ENCODE measurements at regions not wholly inside any gene's neighbourhood (a gene's known extent, or its start where the extent isn't known, plus 50 kb on each side); places are given as distances from the start of the nearest gene placed in this dataset.
"Not testable (repeated sequence)": the region's sequence is repeated elsewhere in the genome, so short reads cannot be mapped to it uniquely, and the experiment has no call there.

- H3K27ac ChIP-seq (ENCODE audit: low read length), result no peak overlapping the region
- ChIA-PET POLR2A (no interaction called here), CTCF (no interaction called here)
- no peaks in the 10 kb centered on the region for H3K36me3 ChIP-seq (ENCODE audit: control insufficient read depth in 2 of 2, extremely low read depth in 1 of 2, insufficient read depth in 1 of 2, low read length in 1 of 2)
- H3K9me3 ChIP-seq, result no peaks in the 10 kb centered on the region
- Mint-ChIP-seq H3K36me3 (no peaks in the 10 kb centered on the region), H3K27ac (no peak overlapping the region), H3K4me1 (no peaks in the 10 kb centered on the region), H3K27me3 (no peaks in the 10 kb centered on the region), H3K4me3 (no peak overlapping the region), H3K9me3 (no peaks in the 10 kb centered on the region)
- ATAC-seq (replicated peaks in 1 of 4) (no peak), DNase-seq (no peak)
- H3K4me3 ChIP-seq (ENCODE audit: control insufficient read depth in 1 of 2, extremely low read depth in 1 of 2, low read length in 1 of 2), result no peak overlapping the region
- H3K4me1 ChIP-seq (ENCODE audit: control insufficient read depth in 1 of 2, extremely low read depth in 1 of 2, insufficient read depth in 2 of 2, low read length in 2 of 2), result no peaks in the 10 kb centered on the region
- no peaks in the 10 kb centered on the region for H3K27me3 ChIP-seq (replicated peaks in 1 of 2; ENCODE audit: control insufficient read depth in 2 of 2, extremely low read depth in 1 of 2, insufficient read depth in 2 of 2, low read length in 1 of 2)
Measured at GRCh38 chr6:126720304-126720703, 380.4 kb downstream of the CENPW start.

- H3K27ac Mint-ChIP-seq, result no peak overlapping the region
- H3K27ac ChIP-seq (ENCODE audit: low read length), result no peak overlapping the region
- DNase-seq, result no peak
- no peaks in the 10 kb centered on the region for H3K27me3 ChIP-seq (replicated peaks in 1 of 2; ENCODE audit: control insufficient read depth in 2 of 2, extremely low read depth in 1 of 2, insufficient read depth in 2 of 2, low read length in 1 of 2)
- ATAC-seq (replicated peaks in 1 of 4), result no peak
- no peaks in the 10 kb centered on the region for H3K36me3 ChIP-seq (ENCODE audit: control insufficient read depth in 2 of 2, extremely low read depth in 1 of 2, insufficient read depth in 1 of 2, low read length in 1 of 2)
- H3K4me3 ChIP-seq (ENCODE audit: control insufficient read depth in 1 of 2, extremely low read depth in 1 of 2, low read length in 1 of 2), result no peak overlapping the region
- no peaks in the 10 kb centered on the region for H3K4me1 ChIP-seq (ENCODE audit: control insufficient read depth in 1 of 2, extremely low read depth in 1 of 2, insufficient read depth in 2 of 2, low read length in 2 of 2)
- no peaks in the 10 kb centered on the region for H3K27me3 Mint-ChIP-seq
- H3K4me3 Mint-ChIP-seq, result no peak overlapping the region
- WGBS (ENCODE audit: insufficient coverage), result 60% methylated on average over 1 of the region's 1 CpG
- peaks cover 0 to 3% (median 0%) of the 10 kb centered on the region in 3 donors for H3K9me3 Mint-ChIP-seq
- CTCF ChIA-PET, result no interaction called here
- H3K4me1 Mint-ChIP-seq, result no peaks in the 10 kb centered on the region
- no peaks in the 10 kb centered on the region for H3K36me3 Mint-ChIP-seq
- POLR2A ChIA-PET, result no interaction called here
- no peaks in the 10 kb centered on the region for H3K9me3 ChIP-seq
Measured at GRCh38 chr6:126721581-126722160, 381.8 kb downstream of the CENPW start.

DNA sequence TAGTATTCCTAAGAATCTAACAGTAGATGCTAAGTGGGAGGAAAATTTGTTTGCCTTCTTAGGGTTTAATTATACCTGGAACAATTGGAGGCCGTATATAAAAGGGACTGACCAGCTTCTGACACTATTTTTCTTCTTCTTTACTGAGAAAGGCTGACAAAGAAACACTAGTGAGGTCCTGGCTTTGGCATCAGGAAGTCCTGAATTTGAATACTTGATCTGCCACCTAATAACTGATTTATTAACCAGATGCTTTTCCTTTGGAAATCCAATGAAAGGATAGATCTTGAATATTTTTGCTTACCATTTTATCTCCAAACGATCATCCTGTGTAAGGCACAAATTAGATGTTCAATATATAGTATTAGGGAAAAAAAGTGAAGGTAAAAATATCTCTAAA is 382.5 kb downstream of the CENPW start:
- WGBS (ENCODE audit: insufficient coverage), result no CpG with 5 or more reads among the region's 2 CpGs
- Histone ChIP-seq H3K27me3 (replicated peaks in 1 of 2; ENCODE audit: control insufficient read depth in 2 of 2, extremely low read depth in 1 of 2, insufficient read depth in 2 of 2, low read length in 1 of 2) (no peaks in the 10 kb centered on the region), H3K9me3 (no peaks in the 10 kb centered on the region), H3K36me3 (ENCODE audit: control insufficient read depth in 2 of 2, extremely low read depth in 1 of 2, insufficient read depth in 1 of 2, low read length in 1 of 2) (no peaks in the 10 kb centered on the region), H3K4me1 (ENCODE audit: control insufficient read depth in 1 of 2, extremely low read depth in 1 of 2, insufficient read depth in 2 of 2, low read length in 2 of 2) (no peaks in the 10 kb centered on the region), H3K27ac (ENCODE audit: low read length) (no peak overlapping the region), H3K4me3 (ENCODE audit: control insufficient read depth in 1 of 2, extremely low read depth in 1 of 2, low read length in 1 of 2) (no peak overlapping the region)
- peaks cover 0 to 4% (median 2%) of the 10 kb centered on the region in 3 donors for H3K9me3 Mint-ChIP-seq
- no peak for DNase-seq
- H3K27ac Mint-ChIP-seq, result no peak overlapping the region
- H3K27me3 Mint-ChIP-seq, result no peaks in the 10 kb centered on the region
- CTCF ChIA-PET, result no interaction called here
- POLR2A ChIA-PET, result no interaction called here
- H3K4me3 Mint-ChIP-seq, result no peak overlapping the region
- no peak for ATAC-seq (replicated peaks in 1 of 4)
- H3K36me3 Mint-ChIP-seq, result no peaks in the 10 kb centered on the region
- no peaks in the 10 kb centered on the region for H3K4me1 Mint-ChIP-seq

- Mint-ChIP-seq H3K36me3 (no peaks in the 10 kb centered on the region), H3K27ac (no peak overlapping the region), H3K9me3 (peaks cover 0 to 7% (median 6%) of the 10 kb centered on the region in 3 donors), H3K4me1 (no peaks in the 10 kb centered on the region), H3K27me3 (no peaks in the 10 kb centered on the region), H3K4me3 (no peak overlapping the region)
- POLR2A ChIA-PET, result no interaction called here
- ATAC-seq (replicated peaks in 1 of 4), result no peak
- CTCF ChIA-PET, result no interaction called here
- Histone ChIP-seq H3K27ac (ENCODE audit: low read length) (no peak overlapping the region), H3K9me3 (no peaks in the 10 kb centered on the region), H3K4me3 (ENCODE audit: control insufficient read depth in 1 of 2, extremely low read depth in 1 of 2, low read length in 1 of 2) (no peak overlapping the region), H3K27me3 (replicated peaks in 1 of 2; ENCODE audit: control insufficient read depth in 2 of 2, extremely low read depth in 1 of 2, insufficient read depth in 2 of 2, low read length in 1 of 2) (no peaks in the 10 kb centered on the region), H3K4me1 (ENCODE audit: control insufficient read depth in 1 of 2, extremely low read depth in 1 of 2, insufficient read depth in 2 of 2, low read length in 2 of 2) (no peaks in the 10 kb centered on the region), H3K36me3 (ENCODE audit: control insufficient read depth in 2 of 2, extremely low read depth in 1 of 2, insufficient read depth in 1 of 2, low read length in 1 of 2) (no peaks in the 10 kb centered on the region)
- 81% methylated on average over 5 of the region's 10 CpGs for WGBS (ENCODE audit: insufficient coverage)
- DNase-seq, result no peak
Measured at GRCh38 chr6:126723541-126724170, 383.7 kb downstream of the CENPW start.

DNA sequence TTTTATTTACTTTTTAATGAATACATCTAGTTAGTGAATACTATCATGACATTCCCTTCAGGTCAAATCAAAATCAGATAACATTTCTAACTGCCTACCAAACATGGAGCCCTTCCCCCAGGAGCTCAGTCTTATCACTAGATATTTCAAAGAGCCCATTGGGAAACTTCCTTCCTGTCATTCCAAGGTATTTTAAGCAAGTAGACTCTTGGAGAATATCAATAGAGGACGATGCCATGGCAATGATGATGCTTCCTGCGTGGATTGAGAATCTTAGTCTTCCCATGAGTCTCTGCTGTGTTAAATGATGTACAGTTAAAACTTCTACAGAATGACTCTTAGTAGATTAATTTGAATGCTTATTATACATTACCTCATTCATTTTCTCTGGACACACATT is 384.9 kb downstream of the CENPW start:
- Mint-ChIP-seq H3K36me3 (no peaks in the 10 kb centered on the region), H3K27ac (no peak overlapping the region), H3K4me3 (no peak overlapping the region), H3K27me3 (no peaks in the 10 kb centered on the region), H3K4me1 (no peaks in the 10 kb centered on the region), H3K9me3 (peaks cover 0 to 12% (median 7%) of the 10 kb centered on the region in 3 donors)
- CTCF ChIA-PET, result no interaction called here
- H3K9me3 ChIP-seq, result no peaks in the 10 kb centered on the region
- H3K27ac ChIP-seq (ENCODE audit: low read length), result no peak overlapping the region
- no peak overlapping the region for H3K4me3 ChIP-seq (ENCODE audit: control insufficient read depth in 1 of 2, extremely low read depth in 1 of 2, low read length in 1 of 2)
- ATAC-seq (replicated peaks in 1 of 4) (no peak), DNase-seq (no peak)
- no peaks in the 10 kb centered on the region for H3K4me1 ChIP-seq (ENCODE audit: control insufficient read depth in 1 of 2, extremely low read depth in 1 of 2, insufficient read depth in 2 of 2, low read length in 2 of 2)
- POLR2A ChIA-PET, result no interaction called here
- no peaks in the 10 kb centered on the region for H3K27me3 ChIP-seq (replicated peaks in 1 of 2; ENCODE audit: control insufficient read depth in 2 of 2, extremely low read depth in 1 of 2, insufficient read depth in 2 of 2, low read length in 1 of 2)
- H3K36me3 ChIP-seq (ENCODE audit: control insufficient read depth in 2 of 2, extremely low read depth in 1 of 2, insufficient read depth in 1 of 2, low read length in 1 of 2), result no peaks in the 10 kb centered on the region
- WGBS (ENCODE audit: insufficient coverage), result no CpG with 5 or more reads among the region's 2 CpGs

- CTCF ChIA-PET; POLR2A ChIA-PET; H3K4me3 Mint-ChIP-seq; H3K36me3 Mint-ChIP-seq; H3K9me3 ChIP-seq; H3K27me3 ChIP-seq (replicated peaks in 1 of 2; ENCODE audit: control insufficient read depth in 2 of 2, extremely low read depth in 1 of 2, insufficient read depth in 2 of 2, low read length in 1 of 2); H3K4me1 ChIP-seq (ENCODE audit: control insufficient read depth in 1 of 2, extremely low read depth in 1 of 2, insufficient read depth in 2 of 2, low read length in 2 of 2); H3K27ac ChIP-seq (ENCODE audit: low read length); DNase-seq; H3K4me3 ChIP-seq (ENCODE audit: control insufficient read depth in 1 of 2, extremely low read depth in 1 of 2, low read length in 1 of 2); H3K27me3 Mint-ChIP-seq; H3K27ac Mint-ChIP-seq; H3K36me3 ChIP-seq (ENCODE audit: control insufficient read depth in 2 of 2, extremely low read depth in 1 of 2, insufficient read depth in 1 of 2, low read length in 1 of 2); ATAC-seq (replicated peaks in 1 of 4); H3K4me1 Mint-ChIP-seq: not testable (repeated sequence)
- H3K9me3 Mint-ChIP-seq, result peaks cover 0 to 12% (median 7%) of the 10 kb centered on the region in 3 donors
- WGBS (ENCODE audit: insufficient coverage), result 77% methylated on average over 4 of the region's 7 CpGs
Measured at GRCh38 chr6:126726454-126726853, 386.5 kb downstream of the CENPW start.

- Mint-ChIP-seq H3K36me3 (no peaks in the 10 kb centered on the region), H3K4me3 (no peak overlapping the region), H3K9me3 (peaks cover 0 to 5% (median 1%) of the 10 kb centered on the region in 3 donors), H3K27me3 (no peaks in the 10 kb centered on the region), H3K27ac (no peak overlapping the region), H3K4me1 (no peaks in the 10 kb centered on the region)
- no CpG with 5 or more reads among the region's 1 CpG for WGBS (ENCODE audit: insufficient coverage)
- DNase-seq (no peak), ATAC-seq (replicated peaks in 1 of 4) (no peak)
- no peaks in the 10 kb centered on the region for H3K4me1 ChIP-seq (ENCODE audit: control insufficient read depth in 1 of 2, extremely low read depth in 1 of 2, insufficient read depth in 2 of 2, low read length in 2 of 2)
- POLR2A ChIA-PET, result no interaction called here
- no peaks in the 10 kb centered on the region for H3K36me3 ChIP-seq (ENCODE audit: control insufficient read depth in 2 of 2, extremely low read depth in 1 of 2, insufficient read depth in 1 of 2, low read length in 1 of 2)
- no peak overlapping the region for H3K4me3 ChIP-seq (ENCODE audit: control insufficient read depth in 1 of 2, extremely low read depth in 1 of 2, low read length in 1 of 2)
- H3K27me3 ChIP-seq (replicated peaks in 1 of 2; ENCODE audit: control insufficient read depth in 2 of 2, extremely low read depth in 1 of 2, insufficient read depth in 2 of 2, low read length in 1 of 2), result no peaks in the 10 kb centered on the region
- no peak overlapping the region for H3K27ac ChIP-seq (ENCODE audit: low read length)
- H3K9me3 ChIP-seq, result no peaks in the 10 kb centered on the region
- CTCF ChIA-PET, result no interaction called here
Measured at GRCh38 chr6:126738146-126738545, 380.3 kb upstream of the RSPO3 start.
